Body of pancreas (tissue), 4 donors: ENCODE measurements at regions not wholly inside any gene's neighbourhood (a gene's known extent, or its start where the extent isn't known, plus 50 kb on each side); places are given as distances from the start of the nearest gene placed in this dataset.
"Not testable (repeated sequence)": the region's sequence is repeated elsewhere in the genome, so short reads cannot be mapped to it uniquely, and the experiment has no call there.

Source experiments
- POLR2A ChIP-seq, 3 donors: fragments of 450-650 bp; IDR thresholded peaks; one replicate each; pipeline ENCODE4 v1.6.1; 2016; ENCODE audit warnings: antibody characterized with exemption in 3 of 3, mild to moderate bottlenecking in 2 of 3
- TF ChIP-seq, protein P1 (sequence below), 7 experiments: fragments of 450-650 bp in 4 of 7; fragments of 200-600 bp in 3 of 7; sonication (generic) in 3 of 7; IDR thresholded peaks; one replicate each; pipeline ENCODE4 v1.5.1; 2016 to 2019; ENCODE audit warnings: antibody characterized with exemption in 7 of 7

DNA sequence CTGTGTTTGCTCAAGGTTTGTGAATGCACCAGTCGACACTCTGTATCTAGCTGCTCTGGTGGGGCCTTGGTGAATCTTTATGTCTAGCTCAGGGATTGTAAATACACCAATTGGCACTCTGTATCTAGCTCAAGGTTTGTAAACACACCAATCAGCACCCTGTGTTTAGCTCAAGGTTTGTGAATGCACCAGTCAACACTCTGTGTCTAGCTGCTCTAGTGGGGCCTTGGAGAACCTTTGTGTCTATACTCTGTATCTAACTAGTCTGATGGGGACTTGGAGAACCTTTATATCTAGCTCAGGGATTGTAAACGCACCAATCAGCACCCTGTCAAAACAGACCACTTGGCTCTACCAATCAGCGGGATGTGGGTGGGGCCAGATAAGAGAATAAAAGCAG lies 61.3 kb upstream of the DHRS4 start:
- TF ChIP-seq, protein P1, sequence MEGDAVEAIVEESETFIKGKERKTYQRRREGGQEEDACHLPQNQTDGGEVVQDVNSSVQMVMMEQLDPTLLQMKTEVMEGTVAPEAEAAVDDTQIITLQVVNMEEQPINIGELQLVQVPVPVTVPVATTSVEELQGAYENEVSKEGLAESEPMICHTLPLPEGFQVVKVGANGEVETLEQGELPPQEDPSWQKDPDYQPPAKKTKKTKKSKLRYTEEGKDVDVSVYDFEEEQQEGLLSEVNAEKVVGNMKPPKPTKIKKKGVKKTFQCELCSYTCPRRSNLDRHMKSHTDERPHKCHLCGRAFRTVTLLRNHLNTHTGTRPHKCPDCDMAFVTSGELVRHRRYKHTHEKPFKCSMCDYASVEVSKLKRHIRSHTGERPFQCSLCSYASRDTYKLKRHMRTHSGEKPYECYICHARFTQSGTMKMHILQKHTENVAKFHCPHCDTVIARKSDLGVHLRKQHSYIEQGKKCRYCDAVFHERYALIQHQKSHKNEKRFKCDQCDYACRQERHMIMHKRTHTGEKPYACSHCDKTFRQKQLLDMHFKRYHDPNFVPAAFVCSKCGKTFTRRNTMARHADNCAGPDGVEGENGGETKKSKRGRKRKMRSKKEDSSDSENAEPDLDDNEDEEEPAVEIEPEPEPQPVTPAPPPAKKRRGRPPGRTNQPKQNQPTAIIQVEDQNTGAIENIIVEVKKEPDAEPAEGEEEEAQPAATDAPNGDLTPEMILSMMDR (IDR thresholded peaks at IDR 0.05), result not testable (repeated sequence)
- TF ChIP-seq POLR2A (IDR thresholded peaks at IDR 0.05), result not testable (repeated sequence)
